Lung (tissue), 11 donors: ENCODE measurements at regions not wholly inside any gene's neighbourhood (a gene's known extent, or its start where the extent isn't known, plus 50 kb on each side); places are given as distances from the start of the nearest gene placed in this dataset.
"Not testable (repeated sequence)": the region's sequence is repeated elsewhere in the genome, so short reads cannot be mapped to it uniquely, and the experiment has no call there.

Experiments
- ATAC-seq: fragments of 200-7000 bp; cut with Tn5 transposase; one replicate; pipeline ENCODE4 v1.9.1; 2020; ENCODE audit warnings: moderate number of reproducible peaks; ENCODE audit not compliant: insufficient read depth, low FRiP score
- DNase-seq, 3 donors: peaks; one replicate each; pipeline ENCODE4 v3.0.0-alpha.2; 2013 to 2017
- H3K27ac ChIP-seq, 2 donors: one replicate each; pipeline ENCODE4 v1.5.1; 2013; ENCODE audit warnings: mild to moderate bottlenecking in 2 of 2, moderate library complexity in 2 of 2, control low read depth in 1 of 2, inconsistent platforms in 1 of 2, low read depth in 1 of 2, low read length in 1 of 2
- H3K27me3 ChIP-seq, 3 donors: one replicate each; pipeline ENCODE4 v1.5.1; 2013; ENCODE audit warnings: low read length in 2 of 3; ENCODE audit not compliant: control insufficient read depth in 3 of 3, insufficient read depth in 3 of 3
- H3K36me3 ChIP-seq, 4 donors: one replicate each; pipeline ENCODE4 v1.5.1; 2013; ENCODE audit warnings: low read length in 4 of 4, mild to moderate bottlenecking in 1 of 4, moderate library complexity in 1 of 4; ENCODE audit not compliant: control insufficient read depth in 4 of 4, insufficient read depth in 4 of 4
- H3K4me1 ChIP-seq, 5 donors: one replicate each; pipeline ENCODE4 v1.5.1; 2013; ENCODE audit warnings: low read length in 5 of 5, mild to moderate bottlenecking in 2 of 5, moderate library complexity in 1 of 5; ENCODE audit not compliant: control insufficient read depth in 5 of 5, insufficient read depth in 5 of 5
- H3K4me3 ChIP-seq: one replicate; pipeline ENCODE4 v1.5.1; 2013; ENCODE audit warnings: mild to moderate bottlenecking, control low read depth, moderate library complexity
- H3K9ac ChIP-seq, 2 donors: one replicate each; pipeline ENCODE4 v1.5.1; 2013; ENCODE audit warnings: low read length in 2 of 2, control low read depth in 1 of 2; ENCODE audit not compliant: insufficient read depth in 1 of 2
- H3K9me3 ChIP-seq, 4 donors: one replicate each; pipeline ENCODE4 v1.5.1; 2013; ENCODE audit warnings: low read length in 3 of 4, mild to moderate bottlenecking in 1 of 4, moderate library complexity in 1 of 4; ENCODE audit not compliant: control insufficient read depth in 4 of 4, insufficient read depth in 3 of 4
- WGBS, 2 donors: extraction: QIAGEN DNeasy Blood & Tissue Kit; methylation state at CpG; one replicate each; pipeline ENCODE4 v1.1.7; 2013; 5-methylcytosine and 5-hydroxymethylcytosine counted together
- TF ChIP-seq, protein P1 (sequence below): IDR thresholded peaks from 2 replicates; pipeline ENCODE4 v1.5.1; 2012; ENCODE audit warnings: mild to moderate bottlenecking; ENCODE audit errors: control extremely low read depth, extremely low read depth
- donor health status: control.
- donor health status: control.
- donor health status: Bipolar disorder and iron deficiency.
- donor health status: healthy.
- donor health status: DM: yes; HTN: yes; CAD: no.

GRCh38 chr3:177459401-177459800 lies 262.1 kb upstream of the TBL1XR1 start:
- H3K4me3 ChIP-seq, result no peak overlapping the region
- DNase-seq, result peak in 1 of 3 donors; percentile 46
- no peak overlapping the region for H3K9ac ChIP-seq
- H3K36me3 ChIP-seq, result no peaks in the 10 kb centered on the region
- peaks cover 0 to 4% (median 2%) of the 10 kb centered on the region in 4 donors for H3K9me3 ChIP-seq
- no peak for ATAC-seq
- WGBS, 2 donors, result 84 to 91% methylated on average over 2 of the region's 2 CpGs
- TF ChIP-seq, protein P1, sequence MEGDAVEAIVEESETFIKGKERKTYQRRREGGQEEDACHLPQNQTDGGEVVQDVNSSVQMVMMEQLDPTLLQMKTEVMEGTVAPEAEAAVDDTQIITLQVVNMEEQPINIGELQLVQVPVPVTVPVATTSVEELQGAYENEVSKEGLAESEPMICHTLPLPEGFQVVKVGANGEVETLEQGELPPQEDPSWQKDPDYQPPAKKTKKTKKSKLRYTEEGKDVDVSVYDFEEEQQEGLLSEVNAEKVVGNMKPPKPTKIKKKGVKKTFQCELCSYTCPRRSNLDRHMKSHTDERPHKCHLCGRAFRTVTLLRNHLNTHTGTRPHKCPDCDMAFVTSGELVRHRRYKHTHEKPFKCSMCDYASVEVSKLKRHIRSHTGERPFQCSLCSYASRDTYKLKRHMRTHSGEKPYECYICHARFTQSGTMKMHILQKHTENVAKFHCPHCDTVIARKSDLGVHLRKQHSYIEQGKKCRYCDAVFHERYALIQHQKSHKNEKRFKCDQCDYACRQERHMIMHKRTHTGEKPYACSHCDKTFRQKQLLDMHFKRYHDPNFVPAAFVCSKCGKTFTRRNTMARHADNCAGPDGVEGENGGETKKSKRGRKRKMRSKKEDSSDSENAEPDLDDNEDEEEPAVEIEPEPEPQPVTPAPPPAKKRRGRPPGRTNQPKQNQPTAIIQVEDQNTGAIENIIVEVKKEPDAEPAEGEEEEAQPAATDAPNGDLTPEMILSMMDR, result no peak
- no peak overlapping the region for H3K27ac ChIP-seq
- no peaks in the 10 kb centered on the region for H3K27me3 ChIP-seq
- peaks cover 0 to 18% (median 3%) of the 10 kb centered on the region in 5 donors for H3K4me1 ChIP-seq

DNA sequence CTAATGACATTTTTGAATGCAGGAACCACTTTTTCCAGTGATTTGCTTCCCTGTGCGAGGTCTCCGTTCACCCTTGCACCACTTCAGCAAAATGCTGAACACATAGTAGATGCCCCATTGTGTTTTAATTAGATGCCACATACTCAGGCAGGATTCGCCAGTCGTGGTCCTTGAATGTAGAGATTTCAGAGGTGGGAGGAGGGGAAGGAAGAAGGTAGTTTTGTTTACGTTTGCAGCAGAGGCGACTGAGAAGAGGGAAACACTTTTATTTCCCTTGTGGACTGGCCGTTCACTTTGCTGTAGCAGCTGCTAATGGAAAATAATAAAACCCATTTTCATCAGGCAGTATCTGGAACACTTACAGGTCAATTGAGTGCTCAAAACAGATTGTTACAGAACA lies 262.8 kb upstream of the TBL1XR1 start:
- no peak overlapping the region for H3K4me3 ChIP-seq
- 49 to 55% methylated on average over 7 of the region's 7 CpGs for WGBS, 2 donors

DNA sequence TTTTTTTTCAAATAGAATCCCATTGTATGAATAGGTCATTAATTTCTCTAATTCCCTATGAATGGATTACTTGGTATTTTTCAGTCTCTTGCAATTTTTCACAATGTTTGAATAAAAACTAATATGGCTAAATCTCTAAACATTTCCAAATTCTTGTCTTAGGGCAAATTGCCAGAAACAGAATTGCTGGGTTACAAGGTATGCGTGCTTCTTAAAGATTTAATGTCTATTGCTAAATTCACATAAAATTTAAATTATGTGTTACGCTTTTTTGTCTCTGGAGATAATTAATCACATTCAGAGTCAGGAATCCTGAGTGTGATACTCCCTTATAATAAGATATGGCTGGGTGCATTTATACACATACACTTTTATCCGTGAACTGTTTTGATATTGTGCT lies 264.5 kb upstream of the TBL1XR1 start:
- Histone ChIP-seq H3K27me3 (no peaks in the 10 kb centered on the region), H3K36me3 (no peaks in the 10 kb centered on the region), H3K4me3 (no peak overlapping the region), H3K27ac (no peak overlapping the region), H3K9me3 (peaks cover 0 to 4% (median 2%) of the 10 kb centered on the region in 4 donors), H3K9ac (no peak overlapping the region), H3K4me1 (peaks cover 0 to 18% (median 3%) of the 10 kb centered on the region in 5 donors)
- TF ChIP-seq, protein P1, result no peak
- no peak for ATAC-seq
- no peak for DNase-seq
- WGBS, 2 donors, result 96 to 97% methylated on average over 3 of the region's 3 CpGs

More for the DNA sequence above, 262.8 kb upstream of the TBL1XR1 start:
- no peak for DNase-seq
- Histone ChIP-seq H3K27ac (peak overlapping the region in 1 of 2 donors; percentile 42), H3K36me3 (no peaks in the 10 kb centered on the region), H3K4me1 (peaks cover 0 to 18% (median 3%) of the 10 kb centered on the region in 5 donors), H3K27me3 (no peaks in the 10 kb centered on the region), H3K9ac (no peak overlapping the region), H3K9me3 (peaks cover 0 to 4% (median 2%) of the 10 kb centered on the region in 4 donors)
- TF ChIP-seq, protein P1, result no peak
- no peak for ATAC-seq

- not testable (repeated sequence) for H3K36me3 ChIP-seq, H3K4me3 ChIP-seq, ATAC-seq, H3K9me3 ChIP-seq, H3K27me3 ChIP-seq, DNase-seq, H3K27ac ChIP-seq, H3K9ac ChIP-seq
- WGBS, 2 donors, result 91 to 100% methylated on average over 2 of the region's 2 CpGs
- peaks cover 0 to 18% (median 4%) of the 10 kb centered on the region in 5 donors for H3K4me1 ChIP-seq
These were observed 266.1 kb upstream of the TBL1XR1 start for GRCh38 chr3:177463341-177463740.
